HPDE6-E6E7 (cell line): ENCODE measurements at regions not wholly inside any gene's neighbourhood (a gene's known extent, or its start where the extent isn't known, plus 50 kb on each side); places are given as distances from the start of the nearest gene placed in this dataset.

Experiments
- DNase-seq: peaks from one replicate; pipeline ENCODE4 v3.0.0; 2011; ENCODE audit warnings: missing footprints; ENCODE audit errors: extremely low spot score

- DNase-seq, result no peak
Observed at GRCh38 chr7:17651341-17651740, 289.0 kb downstream of the SNX13 start.

GRCh38 chr7:17651863-17652385 lies 288.4 kb downstream of the SNX13 start:
- no peak for DNase-seq

- DNase-seq, result no peak
Observed at GRCh38 chr7:17654940-17655339, 285.4 kb downstream of the SNX13 start.

GRCh38 chr7:17659126-17659525 lies 281.2 kb downstream of the SNX13 start:
- DNase-seq, result no peak

- DNase-seq, result no peak
Observed at GRCh38 chr7:17660116-17660515, 280.2 kb downstream of the SNX13 start.

- no peak for DNase-seq
Observed at GRCh38 chr7:17661982-17662585, 278.2 kb downstream of the SNX13 start.

- no peak for DNase-seq
Observed at GRCh38 chr7:17663061-17663675, 277.1 kb downstream of the SNX13 start.

GRCh38 chr7:17665029-17665428 lies 275.3 kb downstream of the SNX13 start:
- DNase-seq, result no peak

- DNase-seq, result no peak
Observed at GRCh38 chr7:17668122-17668521, 272.2 kb downstream of the SNX13 start.

- DNase-seq, result no peak
Observed at GRCh38 chr7:17669204-17669603, 271.1 kb downstream of the SNX13 start.

GRCh38 chr7:17671956-17672355 lies 268.3 kb downstream of the SNX13 start:
- no peak for DNase-seq

- no peak for DNase-seq
Observed at GRCh38 chr7:17672783-17673182, 267.5 kb downstream of the SNX13 start.

- DNase-seq, result peak; percentile 46
Observed at GRCh38 chr7:17674166-17674942, 265.9 kb downstream of the SNX13 start.

- no peak for DNase-seq
Observed at GRCh38 chr7:17674943-17675608, 265.2 kb downstream of the SNX13 start.

GRCh38 chr7:17677408-17677807 lies 262.9 kb downstream of the SNX13 start:
- no peak for DNase-seq

GRCh38 chr7:17678896-17679295 lies 261.4 kb downstream of the SNX13 start:
- no peak for DNase-seq

- no peak for DNase-seq
Observed at GRCh38 chr7:17679458-17679857, 260.8 kb downstream of the SNX13 start.

GRCh38 chr7:17680026-17680425 lies 260.3 kb downstream of the SNX13 start:
- DNase-seq, result no peak

- no peak for DNase-seq
Observed at GRCh38 chr7:17680943-17681351, 259.3 kb downstream of the SNX13 start.

- no peak for DNase-seq
Observed at GRCh38 chr7:17681965-17682364, 258.3 kb downstream of the SNX13 start.

- no peak for DNase-seq
Observed at GRCh38 chr7:17682586-17682985, 257.7 kb downstream of the SNX13 start.

GRCh38 chr7:17685141-17685540 lies 255.2 kb downstream of the SNX13 start:
- DNase-seq, result no peak
